ENCODE measurements at regions not wholly inside any gene's neighbourhood (a gene's known extent, or its start where the extent isn't known, plus 50 kb on each side); places are given as distances from the start of the nearest gene placed in this dataset.

GRCh38 chr2:2764739-2765138 lies 433.7 kb upstream of the MYT1L start:
- no peak overlapping the region for H3K27ac Mint-ChIP-seq
- H3K36me3 Mint-ChIP-seq (ENCODE audit: low read depth), result no peaks in the 10 kb centered on the region
- no peak for TF ChIP-seq CTCF (IDR thresholded peaks at IDR 0.05)
- H3K27me3 Mint-ChIP-seq (ENCODE audit: low read depth, poor library complexity), result peaks cover 4% of the 10 kb centered on the region
- peaks cover 28% of the 10 kb centered on the region for H3K4me1 Mint-ChIP-seq
- DNase-seq, result no peak
- H3K9me3 Mint-ChIP-seq, result peaks cover 4% of the 10 kb centered on the region
- H3K4me3 Mint-ChIP-seq, result no peak overlapping the region

- H3K27ac Mint-ChIP-seq, result peak overlapping the region; percentile 45
- TF ChIP-seq CTCF (IDR thresholded peaks at IDR 0.05), result no peak
- H3K4me3 Mint-ChIP-seq, result no peak overlapping the region
- H3K9me3 Mint-ChIP-seq, result peaks cover 4% of the 10 kb centered on the region
- H3K27me3 Mint-ChIP-seq (ENCODE audit: low read depth, poor library complexity), result peaks cover 5% of the 10 kb centered on the region
- no peak for DNase-seq
- H3K4me1 Mint-ChIP-seq, result peaks cover 27% of the 10 kb centered on the region
- H3K36me3 Mint-ChIP-seq (ENCODE audit: low read depth), result no peaks in the 10 kb centered on the region
Measured at GRCh38 chr2:2764001-2764355, 432.9 kb upstream of the MYT1L start.

DNA sequence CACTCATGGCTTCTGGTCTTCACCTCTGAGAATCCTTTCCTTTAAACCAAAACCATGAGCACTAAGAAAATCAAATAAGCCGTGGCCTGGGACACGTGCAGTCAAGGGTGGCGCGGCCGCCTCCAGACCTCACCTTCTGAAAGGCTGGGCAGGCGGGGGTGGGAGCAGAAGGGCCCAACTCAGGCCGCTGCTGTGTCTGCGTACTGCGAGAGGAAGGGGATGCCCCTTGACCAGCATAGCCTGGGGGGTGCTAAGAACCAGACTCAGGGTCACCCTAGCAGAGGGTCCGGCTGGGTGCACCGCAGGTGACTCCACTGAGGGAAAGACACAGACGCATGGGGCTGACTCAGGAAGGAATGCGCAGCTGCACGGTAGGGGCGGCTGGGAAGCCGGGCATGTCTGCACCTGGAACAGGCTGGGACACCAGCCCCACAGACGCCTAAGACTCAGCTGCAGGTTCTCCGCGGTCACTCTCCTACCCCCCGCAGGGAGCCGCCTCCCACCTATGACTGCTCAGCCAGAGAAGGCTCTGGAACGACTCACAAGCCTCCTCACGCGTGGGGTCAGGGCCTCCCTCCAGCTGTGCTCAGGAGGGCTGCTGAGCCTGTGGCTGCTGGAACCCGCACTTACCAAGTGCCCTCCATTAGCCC lies 432.4 kb upstream of the MYT1L start:
- H3K9me3 Mint-ChIP-seq, result peaks cover 4% of the 10 kb centered on the region
- peak overlapping the region; percentile 45 for H3K27ac Mint-ChIP-seq
- H3K4me1 Mint-ChIP-seq, result peaks cover 27% of the 10 kb centered on the region
- TF ChIP-seq CTCF (IDR thresholded peaks at IDR 0.05), result no peak
- DNase-seq, result no peak
- H3K36me3 Mint-ChIP-seq (ENCODE audit: low read depth), result no peaks in the 10 kb centered on the region
- no peak overlapping the region for H3K4me3 Mint-ChIP-seq
- peaks cover 7% of the 10 kb centered on the region for H3K27me3 Mint-ChIP-seq (ENCODE audit: low read depth, poor library complexity)

GRCh38 chr2:2762913-2763312 lies 431.8 kb upstream of the MYT1L start:
- no peak overlapping the region for H3K27ac Mint-ChIP-seq
- no peak overlapping the region for H3K4me3 Mint-ChIP-seq
- H3K9me3 Mint-ChIP-seq, result peaks cover 4% of the 10 kb centered on the region
- peaks cover 27% of the 10 kb centered on the region for H3K4me1 Mint-ChIP-seq
- peaks cover 7% of the 10 kb centered on the region for H3K27me3 Mint-ChIP-seq (ENCODE audit: low read depth, poor library complexity)
- no peaks in the 10 kb centered on the region for H3K36me3 Mint-ChIP-seq (ENCODE audit: low read depth)
- no peak for DNase-seq
- TF ChIP-seq CTCF (IDR thresholded peaks at IDR 0.05), result no peak

GRCh38 chr2:2762166-2762908 lies 431.3 kb upstream of the MYT1L start:
- H3K4me1 Mint-ChIP-seq, result peaks cover 27% of the 10 kb centered on the region
- H3K9me3 Mint-ChIP-seq, result peaks cover 4% of the 10 kb centered on the region
- H3K4me3 Mint-ChIP-seq, result no peak overlapping the region
- H3K36me3 Mint-ChIP-seq (ENCODE audit: low read depth), result no peaks in the 10 kb centered on the region
- H3K27ac Mint-ChIP-seq, result peak overlapping the region; percentile 89
- peaks cover 7% of the 10 kb centered on the region for H3K27me3 Mint-ChIP-seq (ENCODE audit: low read depth, poor library complexity)
- TF ChIP-seq CTCF (IDR thresholded peaks at IDR 0.05), result no peak
- DNase-seq, result no peak

Data from nephron progenitor cell (in vitro differentiated cells).